Osteocyte (in vitro differentiated cells): ENCODE measurements at regions not wholly inside any gene's neighbourhood (a gene's known extent, or its start where the extent isn't known, plus 50 kb on each side); places are given as distances from the start of the nearest gene placed in this dataset.

ENCODE experiments used
- DNase-seq: peaks from one replicate; pipeline ENCODE4 v3.0.0; 2021; ENCODE audit warnings: mixed read lengths; ENCODE audit not compliant: unreplicated experiment; ENCODE audit errors: extremely low spot score
- H3K27ac Mint-ChIP-seq: one replicate; pipeline ENCODE4 v1.8.0; 2021; ENCODE audit warnings: mild to moderate bottlenecking, mixed read lengths; ENCODE audit not compliant: unreplicated experiment
- H3K27me3 Mint-ChIP-seq: one replicate; pipeline ENCODE4 v1.8.0; 2021; ENCODE audit warnings: mixed read lengths; ENCODE audit not compliant: unreplicated experiment
- H3K36me3 Mint-ChIP-seq: one replicate; pipeline ENCODE4 v1.8.0; 2021; ENCODE audit warnings: mixed read lengths; ENCODE audit not compliant: unreplicated experiment
- H3K4me1 Mint-ChIP-seq: one replicate; pipeline ENCODE4 v1.8.0; 2021; ENCODE audit warnings: mixed read lengths; ENCODE audit not compliant: unreplicated experiment
- H3K4me3 Mint-ChIP-seq: one replicate; pipeline ENCODE4 v1.8.0; 2021; ENCODE audit warnings: mild to moderate bottlenecking, moderate library complexity, mixed read lengths; ENCODE audit not compliant: unreplicated experiment
- H3K9me3 Mint-ChIP-seq: one replicate; pipeline ENCODE4 v1.8.0; 2021; ENCODE audit warnings: mixed read lengths; ENCODE audit not compliant: unreplicated experiment
- TF ChIP-seq, protein P1 (sequence below): fragments of 200-600 bp; sonication (generic); IDR thresholded peaks from 2 replicates; pipeline ENCODE4 v1.5.0; 2021; ENCODE audit warnings: antibody characterized with exemption, mild to moderate bottlenecking, moderate library complexity

DNA sequence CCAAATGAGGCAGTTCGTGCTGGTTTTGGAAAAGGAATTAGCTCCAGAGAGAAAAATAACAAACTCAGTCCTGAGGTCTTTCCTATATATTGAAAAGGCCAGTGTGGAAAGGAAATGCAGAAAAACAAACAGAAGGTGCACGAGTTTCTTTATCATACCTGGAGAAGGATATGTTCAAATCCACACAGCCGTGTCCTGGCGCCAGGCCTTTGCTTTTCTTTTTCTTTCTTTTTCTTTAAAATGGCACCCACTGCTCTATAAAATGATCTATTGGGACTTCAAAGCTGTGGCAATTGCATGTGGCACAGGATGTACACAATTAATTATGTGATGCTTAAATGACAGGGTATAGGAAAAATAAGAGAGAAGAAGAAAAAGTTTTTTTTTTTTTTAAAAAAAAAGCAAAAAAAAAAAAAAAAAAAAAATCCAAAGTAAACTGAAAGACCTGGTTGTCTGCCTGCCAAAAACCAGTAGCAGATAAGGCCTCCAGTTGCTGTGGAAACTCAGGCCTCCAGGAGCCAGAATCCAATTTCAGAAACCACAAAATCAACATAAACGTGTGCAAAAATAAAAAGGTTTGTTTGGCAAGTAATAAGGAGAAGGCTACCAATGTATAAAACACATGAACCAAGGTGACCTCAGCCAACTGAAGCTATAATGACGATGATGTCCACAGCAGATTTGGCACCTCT, 957.6 kb upstream of the SOX9 start:
- H3K27me3 Mint-ChIP-seq = peaks cover 2% of the 10 kb centered on the region
- H3K36me3 Mint-ChIP-seq = no peaks in the 10 kb centered on the region
- TF ChIP-seq, protein P1, sequence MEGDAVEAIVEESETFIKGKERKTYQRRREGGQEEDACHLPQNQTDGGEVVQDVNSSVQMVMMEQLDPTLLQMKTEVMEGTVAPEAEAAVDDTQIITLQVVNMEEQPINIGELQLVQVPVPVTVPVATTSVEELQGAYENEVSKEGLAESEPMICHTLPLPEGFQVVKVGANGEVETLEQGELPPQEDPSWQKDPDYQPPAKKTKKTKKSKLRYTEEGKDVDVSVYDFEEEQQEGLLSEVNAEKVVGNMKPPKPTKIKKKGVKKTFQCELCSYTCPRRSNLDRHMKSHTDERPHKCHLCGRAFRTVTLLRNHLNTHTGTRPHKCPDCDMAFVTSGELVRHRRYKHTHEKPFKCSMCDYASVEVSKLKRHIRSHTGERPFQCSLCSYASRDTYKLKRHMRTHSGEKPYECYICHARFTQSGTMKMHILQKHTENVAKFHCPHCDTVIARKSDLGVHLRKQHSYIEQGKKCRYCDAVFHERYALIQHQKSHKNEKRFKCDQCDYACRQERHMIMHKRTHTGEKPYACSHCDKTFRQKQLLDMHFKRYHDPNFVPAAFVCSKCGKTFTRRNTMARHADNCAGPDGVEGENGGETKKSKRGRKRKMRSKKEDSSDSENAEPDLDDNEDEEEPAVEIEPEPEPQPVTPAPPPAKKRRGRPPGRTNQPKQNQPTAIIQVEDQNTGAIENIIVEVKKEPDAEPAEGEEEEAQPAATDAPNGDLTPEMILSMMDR = no peak
- H3K4me1 Mint-ChIP-seq = no peaks in the 10 kb centered on the region
- no peak overlapping the region for H3K27ac Mint-ChIP-seq
- no peaks in the 10 kb centered on the region for H3K9me3 Mint-ChIP-seq
- H3K4me3 Mint-ChIP-seq = no peak overlapping the region
- DNase-seq = no peak

DNA sequence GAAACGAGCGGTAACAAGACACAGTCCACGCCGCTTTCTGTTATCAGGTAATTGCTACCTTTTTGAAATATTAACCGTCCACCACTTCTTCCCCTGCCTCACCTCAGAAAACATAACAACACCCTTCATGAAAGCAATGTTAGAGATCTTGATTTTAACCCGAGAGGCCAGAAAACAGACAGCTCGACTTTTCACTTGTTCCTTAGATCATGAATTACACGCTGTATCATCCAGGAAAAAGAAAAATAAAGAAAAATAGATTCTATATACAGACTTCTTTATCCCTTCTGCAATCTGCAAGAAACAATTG, 957.1 kb upstream of the SOX9 start:
- H3K27me3 Mint-ChIP-seq = peaks cover 2% of the 10 kb centered on the region
- TF ChIP-seq, protein P1 = no peak
- H3K9me3 Mint-ChIP-seq = no peaks in the 10 kb centered on the region
- H3K4me1 Mint-ChIP-seq = no peaks in the 10 kb centered on the region
- no peak overlapping the region for H3K4me3 Mint-ChIP-seq
- H3K36me3 Mint-ChIP-seq = no peaks in the 10 kb centered on the region
- no peak for DNase-seq
- H3K27ac Mint-ChIP-seq = no peak overlapping the region

GRCh38 chr17:71164561-71164960, 956.3 kb upstream of the SOX9 start:
- TF ChIP-seq, protein P1 = no peak
- Mint-ChIP-seq H3K4me1 (no peaks in the 10 kb centered on the region), H3K36me3 (no peaks in the 10 kb centered on the region), H3K4me3 (no peak overlapping the region), H3K27ac (no peak overlapping the region), H3K27me3 (peaks cover 2% of the 10 kb centered on the region), H3K9me3 (no peaks in the 10 kb centered on the region)
- DNase-seq = no peak

GRCh38 chr17:71166311-71166710, 954.5 kb upstream of the SOX9 start:
- H3K9me3 Mint-ChIP-seq = no peaks in the 10 kb centered on the region
- no peak for DNase-seq
- H3K4me1 Mint-ChIP-seq = no peaks in the 10 kb centered on the region
- TF ChIP-seq, protein P1 = no peak
- peaks cover 2% of the 10 kb centered on the region for H3K27me3 Mint-ChIP-seq
- no peak overlapping the region for H3K27ac Mint-ChIP-seq
- no peak overlapping the region for H3K4me3 Mint-ChIP-seq
- H3K36me3 Mint-ChIP-seq = no peaks in the 10 kb centered on the region

- TF ChIP-seq, protein P1 = no peak
- no peaks in the 10 kb centered on the region for H3K9me3 Mint-ChIP-seq
- H3K36me3 Mint-ChIP-seq = no peaks in the 10 kb centered on the region
- H3K27me3 Mint-ChIP-seq = peaks cover 2% of the 10 kb centered on the region
- no peak for DNase-seq
- H3K4me3 Mint-ChIP-seq = no peak overlapping the region
- H3K4me1 Mint-ChIP-seq = no peaks in the 10 kb centered on the region
- no peak overlapping the region for H3K27ac Mint-ChIP-seq
These were observed 952.6 kb upstream of the SOX9 start for GRCh38 chr17:71168053-71168741.
